SU-DHL-6 (cell line): ENCODE measurements at regions not wholly inside any gene's neighbourhood (a gene's known extent, or its start where the extent isn't known, plus 50 kb on each side); places are given as distances from the start of the nearest gene placed in this dataset.

Experiments
- CTCF ChIP-seq: fragments of 200-600 bp; sonication (generic); IDR thresholded peaks from one replicate; pipeline ENCODE4 v1.5.1; 2017; ENCODE audit warnings: antibody characterized with exemption, mild to moderate bottlenecking, low read length, moderate library complexity; ENCODE audit not compliant: insufficient read depth, poor library complexity, severe bottlenecking
- EZH2phosphoT487 ChIP-seq: fragments of 200-600 bp; sonication (generic), shearing (Covaris generic); conservative IDR thresholded peaks from 2 replicates; pipeline ENCODE4 v1.6.1; 2018; ENCODE audit warnings: mild to moderate bottlenecking, antibody characterized with exemption, low read length, moderate library complexity, mixed read lengths

GRCh38 chr9:108727580-108728111 lies 128.1 kb downstream of the ACTL7B start:
- TF ChIP-seq CTCF (no peak), EZH2phosphoT487 (no peak)
